SK-N-SH (cell line): ENCODE measurements at regions not wholly inside any gene's neighbourhood (a gene's known extent, or its start where the extent isn't known, plus 50 kb on each side); places are given as distances from the start of the nearest gene placed in this dataset.

Source experiments
- CTCF ChIA-PET: fragments of 300-600, 350-600 bp; formaldehyde crosslinking; extraction: SDS; loops from one replicate; lab custom pipeline; 2021; lab: Yijun Ruan, JAX
- POLR2A ChIA-PET: fragments of 350-600 bp; sonication (Branson Sonifier 250); formaldehyde crosslinking; extraction: SDS; loops from one replicate; lab custom pipeline; 2020; ENCODE audit warnings: antibody characterized with exemption, inconsistent platforms; lab: Yijun Ruan, JAX
- DNase-seq: peaks from one replicate; pipeline ENCODE4 v3.0.0; 2012
- H2AFZ ChIP-seq: fragments of 200-600 bp; sonication (generic); 2 replicates; pipeline ENCODE4 v1.8.1; 2016; ENCODE audit warnings: antibody characterized with exemption, mild to moderate bottlenecking, low read depth
- H3F3A ChIP-seq: fragments of 200-600 bp; sonication (generic); replicated peaks from 2 replicates; pipeline ENCODE3; 2016; ENCODE audit warnings: antibody characterized with exemption, mild to moderate bottlenecking; ENCODE audit not compliant: insufficient read depth
- H3K27ac ChIP-seq, 2 experiments: fragments of 200-500 bp in 1 of 2; fragments of 200-600 bp in 1 of 2; sonication (Bioruptor generic) in 1 of 2; sonication (generic), shearing (Covaris generic) in 1 of 2; 2 replicates each; pipeline versions ENCODE4 v1.5.1 to v1.6.1; 2014 to 2016; ENCODE audit warnings: low read depth in 2 of 2, inconsistent platforms in 1 of 2, low read length in 1 of 2, mild to moderate bottlenecking in 1 of 2, mixed read lengths in 1 of 2
- H3K27me3 ChIP-seq: fragments of 200-600 bp; sonication (generic), shearing (Covaris generic); 2 replicates; pipeline ENCODE4 v1.6.1; 2016; ENCODE audit warnings: mixed run types; ENCODE audit not compliant: insufficient read depth
- H3K36me3 ChIP-seq, 2 experiments: fragments of 200-500 bp in 1 of 2; fragments of 200-600 bp in 1 of 2; sonication (Bioruptor generic) in 1 of 2; sonication (generic) in 1 of 2; replicated peaks in 1 of 2; 2 replicates each; pipeline versions ENCODE3 to v1.5.1; 2014 to 2016; ENCODE audit warnings: low read length in 1 of 2, mild to moderate bottlenecking in 1 of 2; ENCODE audit not compliant: insufficient read depth in 2 of 2, control insufficient read depth in 1 of 2
- H3K4me1 ChIP-seq, 2 experiments: fragments of 200-500 bp in 1 of 2; fragments of 200-600 bp in 1 of 2; sonication (Bioruptor generic) in 1 of 2; sonication (generic), shearing (Covaris generic) in 1 of 2; 2 replicates each; pipeline versions ENCODE4 v1.5.1 to v1.6.1; 2014 to 2016; ENCODE audit warnings: low read depth in 1 of 2, low read length in 1 of 2, mixed run types in 1 of 2; ENCODE audit not compliant: insufficient read depth in 2 of 2, control insufficient read depth in 1 of 2
- H3K4me2 ChIP-seq: fragments of 200-600 bp; sonication (generic), shearing (Covaris generic); 2 replicates; pipeline ENCODE4 v1.6.1; 2017; ENCODE audit warnings: mixed run types
- H3K4me3 ChIP-seq, 2 experiments: fragments of 200-500 bp in 1 of 2; fragments of 200-600 bp in 1 of 2; sonication (Bioruptor generic) in 1 of 2; sonication (generic), shearing (Covaris generic) in 1 of 2; 2 replicates each; pipeline versions ENCODE4 v1.5.1 to v1.8.1; 2014 to 2016; ENCODE audit warnings: low read depth in 2 of 2, inconsistent platforms in 1 of 2, low read length in 1 of 2, mild to moderate bottlenecking in 1 of 2, mixed read lengths in 1 of 2, moderate library complexity in 1 of 2
- H3K79me2 ChIP-seq: fragments of 200-600 bp; sonication (generic); 2 replicates; pipeline ENCODE4 v1.8.1; 2017; ENCODE audit warnings: mild to moderate bottlenecking; ENCODE audit not compliant: insufficient read depth
- H3K9ac ChIP-seq: fragments of 200-600 bp; sonication (generic); 2 replicates; pipeline ENCODE4 v1.6.1; 2017; ENCODE audit warnings: mixed run types
- H3K9me2 ChIP-seq: fragments of 200-600 bp; sonication (generic); 2 replicates; pipeline ENCODE4 v1.6.1; 2017; ENCODE audit warnings: mixed run types
- H3K9me3 ChIP-seq: fragments of 200-600 bp; sonication (generic); 2 replicates; pipeline ENCODE4 v1.6.1; 2017; ENCODE audit warnings: mixed run types, mild to moderate bottlenecking, moderate library complexity
- H4K20me1 ChIP-seq: fragments of 200-600 bp; sonication (generic); 2 replicates; pipeline ENCODE4 v1.6.1; 2017; ENCODE audit warnings: mild to moderate bottlenecking, mixed run types; ENCODE audit not compliant: insufficient read depth
- CTCF ChIP-seq: fragments of 200-600 bp; sonication (generic); IDR thresholded peaks from 2 replicates; pipeline ENCODE4 v1.6.1; 2017; ENCODE audit warnings: antibody characterized with exemption, mild to moderate bottlenecking, moderate library complexity
- EZH2phosphoT487 ChIP-seq: fragments of 200-600 bp; sonication (generic); IDR thresholded peaks from 2 replicates; pipeline ENCODE4 v1.6.1; 2017; ENCODE audit warnings: low read depth, mixed run types, mild to moderate bottlenecking, antibody characterized with exemption, moderate library complexity, borderline replicate concordance
- MXI1 ChIP-seq: IDR thresholded peaks from 2 replicates; pipeline ENCODE4 v1.6.1; 2012; ENCODE audit warnings: mild to moderate bottlenecking, low read depth, low read length, improper control_type of control experiment
- NFIC ChIP-seq: IDR thresholded peaks from 2 replicates; pipeline ENCODE4 v1.4.0; 2012; ENCODE audit warnings: borderline replicate concordance
- NRF1 ChIP-seq: IDR thresholded peaks from 2 replicates; pipeline ENCODE4 v1.6.1; 2012; ENCODE audit warnings: low read depth, mild to moderate bottlenecking, low read length
- PBX3 ChIP-seq: IDR thresholded peaks from 2 replicates; pipeline ENCODE4; 2012
- POLR2AphosphoS5 ChIP-seq: IDR thresholded peaks from 2 replicates; pipeline ENCODE4 v1.6.1; 2012; ENCODE audit warnings: low read depth, low read length
- RFX5 ChIP-seq: IDR thresholded peaks from 2 replicates; pipeline ENCODE4 v1.6.1; 2012; ENCODE audit warnings: mild to moderate bottlenecking, improper control_type of control experiment, low read length
- RXRA ChIP-seq: IDR thresholded peaks from 2 replicates; pipeline ENCODE4 v1.4.0; 2012; ENCODE audit warnings: low read depth, mild to moderate bottlenecking, borderline replicate concordance
- SIN3A ChIP-seq: IDR thresholded peaks from 2 replicates; pipeline ENCODE4 v1.6.1; 2012; ENCODE audit warnings: low read depth, mild to moderate bottlenecking, low read length, moderate library complexity, borderline replicate concordance
- TAF1 ChIP-seq: IDR thresholded peaks from 2 replicates; pipeline ENCODE4 v1.6.1; 2012; ENCODE audit warnings: low read depth, mild to moderate bottlenecking, low read length, moderate library complexity, borderline replicate concordance
- TCF12 ChIP-seq: IDR thresholded peaks from 2 replicates; pipeline ENCODE4 v1.4.0; 2012
- TEAD4 ChIP-seq: IDR thresholded peaks from 2 replicates; pipeline ENCODE4 v1.4.0; 2012; ENCODE audit warnings: mild to moderate bottlenecking, borderline replicate concordance; ENCODE audit not compliant: insufficient read depth
- USF1 ChIP-seq: IDR thresholded peaks from 2 replicates; pipeline ENCODE4 v1.4.0; 2012; ENCODE audit warnings: low read depth, borderline replicate concordance
- ZBTB33 ChIP-seq: IDR thresholded peaks from 2 replicates; pipeline ENCODE4 v1.4.0; 2012; ENCODE audit warnings: low read depth, borderline replicate concordance
- WGBS: methylation state at CpG from one replicate; pipeline ENCODE4 v1.1.6; 2017; ENCODE audit warnings: low lambda C conversion rate; 5-methylcytosine and 5-hydroxymethylcytosine counted together

GRCh38 chr2:204380141-204380881 lies 165.0 kb upstream of the PARD3B start:
- Histone ChIP-seq H3K9me3 (no peaks in the 10 kb centered on the region), H3K79me2 (no peaks in the 10 kb centered on the region), H3K4me1 (no peaks in the 10 kb centered on the region), H3F3A (no peaks in the 10 kb centered on the region), H3K27me3 (no peaks in the 10 kb centered on the region), H4K20me1 (no peaks in the 10 kb centered on the region), H3K27ac (no peak overlapping the region), H3K36me3 (no peaks in the 10 kb centered on the region), H3K4me3 (no peak overlapping the region), H3K4me2 (no peak overlapping the region), H3K9ac (no peak overlapping the region), H2AFZ (no peak overlapping the region), H3K9me2 (no peaks in the 10 kb centered on the region)
- no peak for DNase-seq
- ChIA-PET POLR2A (no interaction called here), CTCF (interaction anchor here (1.3 to 1.5 kb wide), 2 partner anchors 9 to 20 kb away, joined by 5 read pairs; no protein-coding TSS in a partner anchor)
- WGBS: 50% methylated on average over 5 of the region's 5 CpGs
- TF ChIP-seq ZBTB33 (no peak), RFX5 (no peak), TAF1 (no peak), TCF12 (no peak), USF1 (no peak), RXRA (no peak), POLR2AphosphoS5 (no peak), PBX3 (no peak), NFIC (no peak), SIN3A (no peak), MXI1 (no peak), TEAD4 (no peak), EZH2phosphoT487 (no peak), CTCF (no peak), NRF1 (no peak)
- TF ChIP-seq, all 33 proteins: peak for 0
